HG02610 (cell line): ENCODE measurements at regions not wholly inside any gene's neighbourhood (a gene's known extent, or its start where the extent isn't known, plus 50 kb on each side); places are given as distances from the start of the nearest gene placed in this dataset.
"Not testable (repeated sequence)": the region's sequence is repeated elsewhere in the genome, so short reads cannot be mapped to it uniquely, and the experiment has no call there.

Source experiments
- ATAC-seq: cut with Tn5 transposase; IDR thresholded peaks from one replicate; pipeline ENCODE4 v1.9.1; 2021; ENCODE audit warnings: mild to moderate bottlenecking, moderate library complexity; ENCODE audit not compliant: unreplicated experiment

DNA sequence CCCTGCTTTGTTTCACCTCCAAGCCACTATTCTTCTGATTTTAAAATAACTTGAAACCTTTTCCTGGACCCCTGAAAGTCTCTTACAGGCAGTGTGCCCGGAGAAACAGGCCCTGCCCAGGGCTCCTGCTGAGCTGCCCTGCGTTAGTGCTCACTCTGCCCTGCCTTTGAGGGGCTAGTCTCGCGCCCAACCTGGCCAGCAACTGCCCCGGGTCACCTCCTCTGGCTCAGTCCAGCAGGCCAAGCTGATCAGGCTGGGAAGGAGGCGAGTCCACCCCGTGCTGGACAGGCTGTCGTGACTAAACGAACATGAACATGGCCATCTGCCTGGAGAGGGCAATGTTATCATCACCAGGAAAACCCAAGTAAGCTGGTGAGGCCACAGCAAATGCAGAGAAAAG is 245.4 kb downstream of the ANKRD60 start:
- ATAC-seq: no peak

DNA sequence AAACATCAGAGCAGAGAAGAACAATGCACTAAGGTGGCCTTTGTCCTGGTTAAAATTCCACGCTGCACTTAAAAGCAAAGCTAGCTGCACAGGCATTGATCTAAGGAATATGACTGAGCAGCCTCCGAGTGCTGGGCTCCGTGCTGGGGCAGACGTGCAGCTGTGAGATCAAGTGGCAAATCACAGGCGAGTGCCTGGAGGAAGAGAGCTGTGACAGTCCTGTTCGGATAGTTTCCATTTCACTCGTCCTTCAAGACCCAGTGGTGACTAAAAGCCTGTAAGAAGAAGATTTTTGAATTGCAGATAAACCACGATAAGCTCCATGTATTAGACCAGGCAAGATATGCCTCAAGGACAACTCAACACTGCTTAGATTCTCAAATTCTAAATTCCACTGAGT is 247.9 kb downstream of the ANKRD60 start:
- ATAC-seq: no peak

DNA sequence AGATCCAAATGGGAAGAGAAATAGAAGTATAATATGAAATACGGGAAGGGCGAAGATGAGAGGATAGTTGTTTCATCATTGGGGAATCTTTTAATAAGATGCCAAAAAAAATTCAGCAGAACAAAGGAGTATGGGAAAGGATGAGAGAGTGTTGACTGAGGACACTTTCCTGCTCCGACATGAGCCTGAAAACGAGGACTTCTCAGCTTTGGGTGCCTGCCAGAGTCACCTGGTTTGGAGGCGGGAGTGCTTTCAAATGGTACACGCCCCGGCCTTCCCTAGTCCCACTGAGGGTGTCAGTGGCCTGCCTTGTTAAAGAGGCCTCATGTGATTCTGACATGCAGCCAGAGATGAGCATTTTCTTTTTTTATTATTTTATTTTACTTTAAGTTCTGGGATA is 250.9 kb downstream of the ANKRD60 start:
- no peak for ATAC-seq

DNA sequence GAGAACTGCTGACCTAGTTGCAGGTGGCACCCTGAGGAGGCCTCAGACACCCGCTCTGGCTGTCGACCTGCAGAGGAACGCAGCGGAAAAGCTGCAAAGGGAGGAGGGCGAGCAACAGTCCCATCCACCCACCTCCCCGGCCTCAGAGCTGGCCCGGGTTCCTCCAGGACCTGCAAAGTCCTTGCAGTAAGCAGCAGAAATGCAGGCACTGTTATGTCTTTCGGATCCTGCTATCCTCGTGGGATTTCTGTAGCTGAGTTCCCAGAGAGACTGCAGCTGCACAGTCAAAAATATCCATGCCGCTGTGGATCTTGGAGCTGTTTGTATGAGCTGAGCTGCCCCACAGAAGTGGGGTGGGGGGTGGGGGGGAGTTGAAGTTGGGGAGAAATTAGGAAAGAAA is 251.3 kb downstream of the ANKRD60 start:
- no peak for ATAC-seq

DNA sequence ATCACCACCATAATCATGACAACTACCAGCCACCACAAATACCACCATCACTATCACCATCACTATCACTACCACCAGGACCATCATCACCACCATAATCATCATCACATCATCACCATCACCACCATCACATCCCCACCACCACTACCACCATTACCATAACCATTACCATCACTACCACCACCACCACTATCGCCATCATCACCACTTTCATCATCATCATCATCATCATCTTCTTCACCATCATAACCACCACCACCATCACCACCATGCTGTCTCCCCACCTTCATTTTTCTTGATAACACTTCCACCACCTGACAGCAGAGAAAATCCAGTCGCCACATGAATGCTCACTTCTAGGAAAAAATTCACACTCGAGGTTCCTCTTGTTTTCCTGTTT is 253.6 kb downstream of the ANKRD60 start:
- no peak for ATAC-seq

DNA sequence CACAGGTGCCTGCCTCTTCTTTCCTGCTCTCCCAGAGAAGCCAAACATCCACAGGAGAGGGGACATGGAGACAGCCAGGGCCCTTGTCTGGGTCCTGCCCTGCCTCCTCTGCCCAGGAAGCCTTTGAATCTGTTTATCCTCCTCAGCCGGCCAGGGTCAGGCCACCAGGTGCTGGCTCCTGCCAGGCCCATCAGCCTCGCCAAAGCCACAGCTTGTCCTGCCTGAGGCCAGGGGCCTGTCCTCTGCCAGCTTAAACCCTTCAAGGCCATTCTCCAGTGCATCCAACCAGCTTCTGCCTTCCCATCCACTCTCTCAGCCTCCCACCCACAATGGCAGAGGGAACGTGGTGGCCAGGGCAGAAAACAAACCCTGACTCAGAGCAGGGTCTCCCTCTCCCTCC is 254.6 kb downstream of the ANKRD60 start:
- no peak for ATAC-seq

DNA sequence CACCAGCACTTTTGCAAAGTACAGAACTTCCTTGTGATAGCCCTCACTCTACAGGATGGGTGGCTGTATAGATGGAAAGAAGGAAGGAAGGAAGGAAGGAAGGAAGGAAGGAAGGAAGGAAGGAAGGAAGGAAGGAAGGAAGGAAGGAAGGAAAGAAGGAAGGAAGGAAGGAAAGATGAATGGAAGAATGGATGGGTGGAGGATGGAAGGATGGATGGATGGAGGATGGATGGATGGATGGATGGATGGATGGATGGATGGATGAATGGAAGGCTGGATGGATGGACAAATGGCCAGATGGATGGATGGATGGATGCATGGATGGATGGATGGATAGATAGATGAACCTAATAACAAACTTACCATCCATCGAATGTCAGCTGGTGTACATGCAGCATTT is 256.9 kb downstream of the ANKRD60 start:
- ATAC-seq: not testable (repeated sequence)

DNA sequence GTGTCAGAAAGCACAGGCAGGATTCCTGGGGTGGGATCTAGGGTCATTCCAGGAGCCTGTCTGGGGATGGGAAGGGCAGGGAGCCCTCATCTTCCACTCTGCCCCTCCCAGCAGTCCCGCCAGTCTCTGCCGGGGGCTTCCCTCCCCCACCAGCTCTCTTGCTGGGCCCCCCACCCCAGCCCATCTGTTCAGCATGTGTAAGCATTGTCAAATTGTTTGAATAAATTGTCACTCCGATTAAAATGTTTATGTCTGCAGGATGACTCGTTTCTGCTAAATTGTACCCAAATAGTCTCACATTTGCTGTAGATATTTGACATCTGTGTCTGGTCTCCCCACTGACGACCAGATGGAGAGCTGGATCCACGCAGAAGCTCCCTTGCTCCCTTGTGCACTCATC is 257.6 kb downstream of the ANKRD60 start:
- no peak for ATAC-seq

DNA sequence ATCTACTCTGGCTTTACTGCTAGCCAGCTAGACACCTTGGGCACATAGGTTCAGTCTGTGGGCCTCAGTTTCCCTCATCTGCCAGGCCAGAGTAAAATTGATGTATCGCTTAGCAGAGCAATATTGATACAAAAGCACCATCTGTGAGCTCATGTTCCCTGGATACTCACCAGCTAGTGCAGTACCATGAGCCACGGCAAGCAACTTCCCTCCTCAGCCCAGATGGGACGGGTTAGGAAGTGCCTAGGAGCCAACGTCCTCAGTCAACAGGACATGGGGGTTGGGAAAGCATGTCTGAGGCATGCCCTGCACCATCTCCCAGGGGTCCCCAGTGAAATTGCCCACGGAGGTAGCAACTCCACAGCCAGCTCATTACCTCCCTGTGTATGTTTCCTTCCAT is 258.3 kb downstream of the ANKRD60 start:
- no peak for ATAC-seq

DNA sequence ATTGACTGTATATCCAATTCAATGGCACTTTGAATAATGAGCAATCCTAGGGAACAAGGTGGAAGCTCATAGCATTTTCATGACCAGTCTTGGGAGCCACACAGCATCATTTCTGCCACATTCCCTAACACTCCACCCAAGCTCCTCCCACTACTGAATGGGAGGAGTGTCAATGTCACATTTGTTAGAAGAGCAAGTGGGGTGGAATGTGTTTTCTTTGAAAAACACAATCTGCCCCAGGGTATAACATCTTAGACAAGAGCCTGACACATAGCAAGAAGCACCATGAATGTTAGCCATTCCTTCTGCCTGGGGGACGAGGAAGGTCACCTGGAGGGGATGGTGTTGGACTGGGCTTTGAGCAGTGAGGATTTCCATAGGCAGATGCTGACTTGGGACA is 258.3 kb upstream of the PMEPA1 start:
- no peak for ATAC-seq

DNA sequence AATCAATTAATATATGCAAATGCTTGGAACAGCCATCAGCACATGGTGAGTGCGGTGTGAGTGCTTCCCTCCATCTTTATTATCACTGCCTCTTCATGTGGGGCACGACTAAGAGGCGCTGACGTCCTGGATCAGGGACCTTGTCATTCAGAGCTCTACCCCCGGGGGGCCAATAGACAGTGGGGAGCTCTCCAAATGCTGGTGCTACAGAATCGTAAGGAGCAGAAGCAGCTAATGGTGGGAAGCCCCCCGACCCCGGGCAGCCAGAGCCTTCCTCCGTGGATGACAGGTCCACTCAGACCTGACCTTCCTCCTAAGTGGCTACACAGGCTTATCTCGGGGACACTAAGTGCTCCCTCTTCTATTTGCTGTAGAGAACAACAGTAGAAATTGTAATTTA is 257.5 kb upstream of the PMEPA1 start:
- ATAC-seq: no peak

DNA sequence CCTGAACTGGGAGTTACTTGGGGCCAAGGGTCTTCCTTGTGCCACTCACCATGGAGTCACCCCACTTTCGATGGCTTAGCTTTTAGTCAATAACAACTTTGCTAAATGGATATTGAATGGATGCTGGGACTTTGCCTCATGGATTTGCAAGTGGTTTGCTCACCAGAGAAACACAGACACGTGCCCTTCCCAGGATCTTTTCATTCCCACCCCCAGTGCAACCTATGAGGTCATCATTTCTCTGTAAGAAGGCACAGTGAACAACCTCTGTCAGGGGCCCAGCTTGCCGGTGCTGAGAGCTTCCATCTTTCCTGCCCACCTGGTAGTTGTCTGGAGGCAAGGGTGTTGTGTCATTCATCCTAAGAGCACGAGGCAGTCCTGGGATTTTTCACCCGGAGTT is 256.8 kb upstream of the PMEPA1 start:
- ATAC-seq: no peak

DNA sequence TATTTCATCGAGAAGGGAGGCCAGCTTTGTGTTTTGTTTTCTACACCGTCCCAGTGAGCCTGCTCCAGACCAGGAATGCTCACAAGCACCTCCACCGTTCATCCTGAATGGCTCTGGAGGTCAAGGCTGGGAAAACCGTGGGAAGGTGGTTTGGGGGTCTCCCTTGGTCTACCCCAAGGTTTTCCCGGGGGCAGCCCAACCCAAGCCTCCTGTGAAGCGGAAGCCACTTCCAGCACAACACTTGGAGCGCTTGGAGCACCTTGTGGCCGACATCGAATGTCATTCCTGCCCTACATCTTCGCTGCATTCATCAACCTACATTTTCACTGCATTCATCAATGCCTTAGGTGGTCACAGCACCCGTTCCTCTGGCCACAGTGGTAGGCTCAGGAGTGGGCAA is 255.6 kb upstream of the PMEPA1 start:
- no peak for ATAC-seq

DNA sequence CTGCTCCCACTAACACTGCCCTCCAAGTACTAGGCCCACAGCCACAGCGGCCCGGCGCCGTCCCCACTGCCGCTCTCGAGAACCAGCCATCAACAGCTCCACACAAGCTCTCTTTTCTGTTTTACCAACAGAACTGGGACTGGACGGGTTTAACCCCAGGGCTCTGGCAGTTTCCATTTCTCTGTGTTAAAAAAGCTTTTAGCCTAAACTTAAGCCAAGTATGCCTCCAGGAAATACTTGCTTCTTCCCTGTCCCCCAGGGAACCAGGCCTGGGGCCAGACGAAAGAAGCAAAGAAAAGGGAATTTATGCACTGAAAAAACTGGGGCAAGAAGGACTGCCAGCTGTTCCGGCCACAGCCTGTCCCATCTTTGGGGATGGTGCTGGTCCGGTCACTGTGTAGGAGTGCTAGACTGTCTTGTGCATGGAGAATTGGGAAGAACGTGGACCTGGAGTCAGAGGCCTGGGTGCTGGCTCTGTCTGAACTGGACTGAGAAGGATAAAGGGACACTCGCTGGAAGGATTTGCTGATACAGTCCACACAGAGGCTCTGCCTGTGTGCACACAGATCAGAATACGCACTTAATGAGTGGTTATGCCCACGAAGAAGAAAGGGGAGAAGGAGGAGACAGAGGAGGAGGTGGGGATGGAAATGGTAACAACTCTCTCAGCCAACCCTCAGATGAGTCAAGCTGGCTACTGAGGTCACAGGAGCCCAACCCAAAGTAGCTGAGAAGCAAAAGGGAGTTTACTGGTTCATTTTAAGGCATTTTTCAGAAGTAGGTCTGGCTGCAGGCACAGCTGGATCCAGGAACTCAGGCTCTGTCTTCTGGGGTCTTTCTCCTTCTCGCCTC is 254.4 kb upstream of the PMEPA1 start:
- ATAC-seq: no peak

DNA sequence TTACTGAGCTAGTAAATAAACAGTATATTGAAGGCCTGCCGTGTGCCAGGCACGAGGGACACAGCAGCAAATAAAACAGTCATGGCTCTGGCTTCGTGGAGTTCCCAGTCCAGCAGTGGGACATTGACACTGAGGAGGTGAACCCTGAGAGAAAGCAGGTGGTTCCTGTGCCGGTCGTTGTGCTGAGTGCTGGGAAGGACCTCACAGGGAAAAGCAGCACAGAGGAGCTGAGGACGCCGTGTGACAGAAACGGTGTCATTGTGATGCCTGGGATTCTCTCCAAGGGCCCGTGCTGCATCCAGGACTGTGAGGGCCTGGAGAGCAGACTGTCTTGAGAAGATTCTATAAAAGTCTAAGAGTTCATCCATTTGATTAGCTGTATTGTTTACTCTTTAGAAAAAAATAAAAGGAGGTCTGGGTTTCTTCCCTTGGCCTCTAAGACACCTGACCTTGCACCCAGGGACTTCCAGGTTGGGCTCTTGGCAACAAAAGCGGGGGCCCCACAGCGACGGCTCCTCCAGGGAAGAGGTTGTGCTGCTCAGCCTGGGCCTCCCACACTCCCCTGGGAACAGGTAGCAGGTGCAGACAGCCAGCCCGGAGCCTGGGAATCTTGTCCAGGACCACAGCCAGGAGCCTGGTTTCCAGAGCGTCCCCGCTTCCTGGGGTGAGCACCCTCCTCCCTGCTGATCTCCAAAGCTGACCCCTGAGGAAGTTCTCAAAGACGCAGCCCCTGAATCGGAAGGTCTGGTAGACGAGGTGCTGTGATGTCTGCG is 251.2 kb upstream of the PMEPA1 start:
- ATAC-seq: no peak

DNA sequence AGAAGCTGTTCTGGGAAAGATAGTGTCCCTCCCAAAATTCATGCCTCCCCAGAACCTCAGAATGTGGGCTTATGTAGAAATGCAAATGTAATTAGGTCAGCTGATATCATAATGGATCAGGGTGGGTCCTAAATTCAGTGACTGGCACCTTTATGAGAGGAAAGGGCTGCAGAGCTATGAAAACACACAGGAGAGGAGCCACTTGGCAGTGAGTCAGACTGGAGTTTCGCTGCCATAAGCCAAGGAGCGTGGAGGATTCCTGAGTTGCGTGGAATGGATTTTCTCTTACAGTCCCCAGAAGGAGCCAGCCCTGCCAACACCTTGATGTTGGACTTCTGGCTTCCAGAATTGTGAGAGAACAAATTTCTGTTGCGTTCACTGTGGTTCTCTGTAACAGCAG is 249.8 kb upstream of the PMEPA1 start:
- no peak for ATAC-seq

DNA sequence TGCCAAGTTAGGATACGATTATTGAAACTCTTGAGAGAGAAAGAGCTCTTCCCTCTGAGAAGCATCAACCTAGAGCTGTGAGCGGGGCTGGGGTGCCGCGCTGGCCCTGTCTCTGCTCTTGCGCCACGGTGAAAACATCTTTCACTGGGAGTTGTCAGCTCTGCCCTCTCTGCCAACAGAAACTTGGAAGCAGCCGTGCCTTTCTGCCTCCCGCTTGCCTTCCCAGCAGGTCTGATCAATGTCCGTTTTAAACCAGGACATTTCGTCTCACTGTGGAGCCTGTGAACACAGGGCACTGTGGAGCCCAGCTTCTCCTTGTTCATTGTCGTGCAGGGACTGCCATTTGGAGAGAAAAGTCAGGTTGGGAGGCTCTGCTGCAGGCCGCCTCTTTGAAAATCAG is 249.2 kb upstream of the PMEPA1 start:
- ATAC-seq: no peak

DNA sequence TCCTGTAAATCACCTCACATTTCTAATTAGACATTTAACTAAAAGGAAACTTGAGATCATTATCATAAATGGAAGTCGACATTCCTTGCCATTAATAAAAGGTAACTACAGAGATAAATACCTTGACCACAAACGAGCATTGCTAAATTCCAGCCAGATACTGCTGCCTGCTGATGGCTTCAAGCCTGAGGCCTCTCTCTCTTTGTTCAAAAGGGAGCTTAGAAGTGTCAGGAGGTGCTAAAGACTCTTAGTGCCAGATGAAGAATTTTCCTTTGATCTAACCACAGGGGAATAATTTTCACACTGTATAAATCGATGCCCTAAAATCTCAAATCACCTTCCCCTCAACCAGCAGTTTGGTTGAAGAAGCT is 248.2 kb upstream of the PMEPA1 start:
- ATAC-seq: no peak

DNA sequence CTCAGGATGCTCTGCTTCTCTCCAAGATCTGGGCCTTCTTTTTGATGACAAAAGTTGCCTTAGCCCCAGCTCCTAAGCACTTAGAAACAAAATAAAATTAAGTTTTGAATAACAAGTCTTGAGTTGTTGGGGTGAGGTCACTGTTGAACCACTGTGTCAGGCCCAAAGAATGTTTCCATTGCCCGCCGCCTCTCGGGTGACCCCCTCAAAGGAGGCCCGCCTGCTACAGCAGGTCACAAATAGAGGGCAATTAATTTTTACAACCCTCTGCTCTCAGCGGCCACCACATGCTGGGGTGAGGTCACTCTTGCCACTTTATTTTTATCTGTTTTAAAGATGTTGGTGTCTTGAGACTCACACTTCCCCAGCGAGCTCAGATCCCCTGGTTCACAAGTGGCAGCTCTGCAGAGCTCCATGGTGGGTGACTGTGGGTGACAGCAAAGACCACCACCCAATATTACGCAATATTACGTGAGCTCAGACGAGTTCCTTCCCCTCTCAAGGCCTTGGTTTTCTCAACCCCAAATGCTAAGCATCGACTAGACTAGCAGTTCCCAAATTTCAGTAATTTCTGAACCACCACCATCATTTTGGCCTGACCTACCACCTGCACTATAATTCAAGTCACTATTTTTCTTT is 247.7 kb upstream of the PMEPA1 start:
- ATAC-seq: no peak

DNA sequence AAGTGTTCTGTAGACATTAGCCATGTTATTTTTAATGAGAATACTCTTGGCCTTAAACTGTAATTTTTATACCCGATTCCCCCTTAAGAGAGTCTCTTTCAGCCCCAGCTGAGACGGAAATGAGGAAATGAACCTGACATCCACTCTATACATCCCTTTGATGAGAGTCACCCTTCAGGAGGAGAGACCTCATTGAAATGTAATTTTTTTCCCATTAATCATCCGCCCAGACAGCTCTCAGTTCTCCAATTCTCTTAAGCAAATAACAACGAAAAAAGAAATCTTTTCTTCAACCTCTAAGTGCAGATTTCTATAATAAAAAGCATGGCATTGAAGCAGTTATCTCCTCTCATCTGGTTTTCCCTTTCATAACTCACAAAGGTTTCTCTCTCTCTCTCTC is 243.8 kb upstream of the PMEPA1 start:
- ATAC-seq: no peak

DNA sequence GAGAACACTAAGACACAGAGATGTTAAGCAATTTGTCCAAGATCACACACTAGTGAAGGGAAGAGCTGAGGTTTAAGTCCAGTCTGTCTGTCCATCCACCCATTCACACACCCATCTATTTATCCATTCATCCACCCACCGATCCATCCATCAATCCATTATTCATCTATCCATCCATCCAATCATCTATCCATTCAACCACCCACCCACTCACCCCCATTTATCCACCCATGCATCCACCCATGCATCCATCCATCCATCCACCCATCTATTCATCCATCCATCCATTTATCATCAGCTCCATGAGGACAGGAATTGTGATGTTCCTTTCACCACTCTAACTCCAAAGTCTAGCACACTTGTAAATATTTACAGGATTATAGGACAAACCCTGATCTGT is 242.3 kb upstream of the PMEPA1 start:
- no peak for ATAC-seq

DNA sequence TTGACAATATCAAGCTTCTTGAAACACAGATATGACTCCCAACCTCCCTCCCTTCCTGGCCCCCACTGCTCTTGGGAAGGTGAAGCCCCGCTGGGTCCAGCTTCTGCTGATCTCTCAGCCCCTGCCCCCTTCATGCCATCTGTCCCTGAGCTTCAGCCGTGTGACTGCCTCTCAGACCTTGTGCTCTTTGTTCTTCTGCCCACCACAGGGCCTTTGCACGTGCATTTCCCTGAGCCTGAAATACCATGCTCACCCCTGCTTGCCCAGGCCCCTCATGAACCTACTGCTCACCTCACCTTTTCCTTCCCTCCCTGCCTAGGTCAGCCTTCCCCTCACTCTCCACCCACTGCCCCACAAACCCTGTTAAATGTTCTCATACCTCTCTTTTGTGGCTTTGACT is 241.7 kb upstream of the PMEPA1 start:
- no peak for ATAC-seq
